Stomach (tissue), 8 donors: ENCODE measurements at regions not wholly inside any gene's neighbourhood (a gene's known extent, or its start where the extent isn't known, plus 50 kb on each side); places are given as distances from the start of the nearest gene placed in this dataset.
"Not testable (repeated sequence)": the region's sequence is repeated elsewhere in the genome, so short reads cannot be mapped to it uniquely, and the experiment has no call there.

Experiments
- DNase-seq, 2 donors: peaks; one replicate each; pipeline versions ENCODE4 v3.0.0 to v3.0.0-alpha.2; 2013 to 2019
- H3K27ac ChIP-seq, 5 donors: fragments of 200-600 bp in 4 of 5; sonication (generic) in 4 of 5; one replicate each; pipeline ENCODE4 v1.5.1; 2013 to 2019; ENCODE audit warnings: mild to moderate bottlenecking in 1 of 5, moderate library complexity in 1 of 5
- H3K27me3 ChIP-seq, 3 donors: fragments of 200-600 bp; sonication (generic); one replicate each; pipeline ENCODE4 v1.5.1; 2017 to 2019; ENCODE audit warnings: mixed run types in 1 of 3
- H3K36me3 ChIP-seq, 4 donors: fragments of 200-600 bp; sonication (generic); 1 replicate in 3 of 4; 2 replicates in 1 of 4; pipeline ENCODE4 v1.5.1; 2016 to 2019
- H3K4me1 ChIP-seq, 4 donors: fragments of 200-600 bp; sonication (generic); one replicate each; pipeline ENCODE4 v1.5.1; 2016 to 2019
- H3K4me3 ChIP-seq, 4 donors: fragments of 200-600 bp; sonication (generic) in 3 of 4; one replicate each; pipeline ENCODE4 v1.5.1; 2016 to 2019; ENCODE audit warnings: mild to moderate bottlenecking in 1 of 4
- H3K9me3 ChIP-seq, 4 donors: fragments of 200-600 bp; sonication (generic); one replicate each; pipeline ENCODE4 v1.5.1; 2016 to 2019
- EP300 ChIP-seq: sonication (generic); formaldehyde crosslinking; IDR thresholded peaks from one replicate; pipeline ENCODE4 v1.6.1; 2017; ENCODE audit warnings: antibody characterized with exemption
- POLR2A ChIP-seq, 4 donors: fragments of 450-650 bp; IDR thresholded peaks; one replicate each; pipeline ENCODE4 v1.6.1; 2016; ENCODE audit warnings: antibody characterized with exemption in 4 of 4, control low read depth in 2 of 4, mild to moderate bottlenecking in 1 of 4, moderate library complexity in 1 of 4
- POLR2AphosphoS5 ChIP-seq, 3 donors: sonication (generic); formaldehyde crosslinking; IDR thresholded peaks; one replicate each; pipeline ENCODE4 v1.6.1; 2016; ENCODE audit warnings: antibody characterized with exemption in 3 of 3
- WGBS, 5 donors: extraction: QIAGEN DNeasy Blood & Tissue Kit in 3 of 5; methylation state at CpG; one replicate each; pipeline versions ENCODE4 v1.1.5 to v1.1.7; 2013 to 2018; 5-methylcytosine and 5-hydroxymethylcytosine counted together
- intact Hi-C: fragments of 100-400 bp; cut with DNase I; formaldehyde crosslinking; loops from one replicate; pipeline ENCODE4 v1.15.1; 2023; ENCODE audit warnings: low total_unique reads
- TF ChIP-seq, protein P1 (sequence below), 7 experiments: fragments of 450-650 bp in 4 of 7; fragments of 200-600 bp in 3 of 7; sonication (generic) in 3 of 7; IDR thresholded peaks; one replicate each; pipeline ENCODE4 v1.5.1; 2016 to 2019; ENCODE audit warnings: antibody characterized with exemption in 7 of 7, control low read depth in 2 of 7, mild to moderate bottlenecking in 1 of 7
- donor health status: healthy with polysubstance abuse.
- donor health status: Bipolar disorder and iron deficiency.
- donor health status: healthy.

GRCh38 chr3:87694678-87695077, 364.1 kb downstream of the CGGBP1 start:
- Histone ChIP-seq H3K27ac (no peak overlapping the region), H3K4me3 (no peak overlapping the region), H3K9me3 (no peaks in the 10 kb centered on the region), H3K36me3 (no peaks in the 10 kb centered on the region), H3K4me1 (no peaks in the 10 kb centered on the region), H3K27me3 (no peaks in the 10 kb centered on the region)
- intact Hi-C loops: loop anchor here (5.0 kb wide), 1 partner anchor 122 kb away; no protein-coding TSS in a partner anchor
- no peak for DNase-seq
- WGBS, 5 donors: 69 to 86% (median 70%) methylated on average over 2 of the region's 2 CpGs
- TF ChIP-seq, protein P1, sequence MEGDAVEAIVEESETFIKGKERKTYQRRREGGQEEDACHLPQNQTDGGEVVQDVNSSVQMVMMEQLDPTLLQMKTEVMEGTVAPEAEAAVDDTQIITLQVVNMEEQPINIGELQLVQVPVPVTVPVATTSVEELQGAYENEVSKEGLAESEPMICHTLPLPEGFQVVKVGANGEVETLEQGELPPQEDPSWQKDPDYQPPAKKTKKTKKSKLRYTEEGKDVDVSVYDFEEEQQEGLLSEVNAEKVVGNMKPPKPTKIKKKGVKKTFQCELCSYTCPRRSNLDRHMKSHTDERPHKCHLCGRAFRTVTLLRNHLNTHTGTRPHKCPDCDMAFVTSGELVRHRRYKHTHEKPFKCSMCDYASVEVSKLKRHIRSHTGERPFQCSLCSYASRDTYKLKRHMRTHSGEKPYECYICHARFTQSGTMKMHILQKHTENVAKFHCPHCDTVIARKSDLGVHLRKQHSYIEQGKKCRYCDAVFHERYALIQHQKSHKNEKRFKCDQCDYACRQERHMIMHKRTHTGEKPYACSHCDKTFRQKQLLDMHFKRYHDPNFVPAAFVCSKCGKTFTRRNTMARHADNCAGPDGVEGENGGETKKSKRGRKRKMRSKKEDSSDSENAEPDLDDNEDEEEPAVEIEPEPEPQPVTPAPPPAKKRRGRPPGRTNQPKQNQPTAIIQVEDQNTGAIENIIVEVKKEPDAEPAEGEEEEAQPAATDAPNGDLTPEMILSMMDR (IDR thresholded peaks at IDR 0.05): no peak
- TF ChIP-seq POLR2AphosphoS5 (IDR thresholded peaks at IDR 0.05): no peak
- no peak for TF ChIP-seq POLR2A (IDR thresholded peaks at IDR 0.05)
- no peak for TF ChIP-seq EP300

DNA sequence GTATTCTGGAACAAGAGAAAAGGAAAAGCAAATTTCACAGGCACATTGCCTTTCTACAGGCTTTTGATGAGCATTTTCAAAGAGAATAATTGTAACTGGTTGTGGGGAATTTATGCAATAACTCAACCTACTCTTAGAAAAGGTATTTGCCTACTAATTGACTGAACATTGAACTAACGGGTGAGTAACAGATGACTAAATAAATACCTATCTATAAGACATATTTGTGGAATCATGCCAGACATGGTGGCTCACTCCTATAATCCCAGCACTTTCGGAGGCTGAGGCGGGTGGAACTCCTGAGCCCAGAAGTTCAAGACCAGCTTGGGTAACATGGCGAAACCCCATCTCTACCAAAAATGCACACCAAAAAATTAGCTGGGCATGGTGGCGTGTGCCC, 367.7 kb downstream of the CGGBP1 start:
- WGBS, 5 donors: 86 to 95% (median 91%) methylated on average over 5 of the region's 5 CpGs
- no peak for DNase-seq
- intact Hi-C loops: no loop called here
- TF ChIP-seq POLR2AphosphoS5 (IDR thresholded peaks at IDR 0.05) (no peak), EP300 (no peak), POLR2A (IDR thresholded peaks at IDR 0.05) (no peak)
- TF ChIP-seq, protein P1 (IDR thresholded peaks at IDR 0.05): no peak
- no peaks in the 10 kb centered on the region for H3K9me3 ChIP-seq
- H3K4me3 ChIP-seq: no peak overlapping the region
- no peak overlapping the region for H3K27ac ChIP-seq
- no peaks in the 10 kb centered on the region for H3K36me3 ChIP-seq
- H3K27me3 ChIP-seq: no peaks in the 10 kb centered on the region
- H3K4me1 ChIP-seq: no peaks in the 10 kb centered on the region

DNA sequence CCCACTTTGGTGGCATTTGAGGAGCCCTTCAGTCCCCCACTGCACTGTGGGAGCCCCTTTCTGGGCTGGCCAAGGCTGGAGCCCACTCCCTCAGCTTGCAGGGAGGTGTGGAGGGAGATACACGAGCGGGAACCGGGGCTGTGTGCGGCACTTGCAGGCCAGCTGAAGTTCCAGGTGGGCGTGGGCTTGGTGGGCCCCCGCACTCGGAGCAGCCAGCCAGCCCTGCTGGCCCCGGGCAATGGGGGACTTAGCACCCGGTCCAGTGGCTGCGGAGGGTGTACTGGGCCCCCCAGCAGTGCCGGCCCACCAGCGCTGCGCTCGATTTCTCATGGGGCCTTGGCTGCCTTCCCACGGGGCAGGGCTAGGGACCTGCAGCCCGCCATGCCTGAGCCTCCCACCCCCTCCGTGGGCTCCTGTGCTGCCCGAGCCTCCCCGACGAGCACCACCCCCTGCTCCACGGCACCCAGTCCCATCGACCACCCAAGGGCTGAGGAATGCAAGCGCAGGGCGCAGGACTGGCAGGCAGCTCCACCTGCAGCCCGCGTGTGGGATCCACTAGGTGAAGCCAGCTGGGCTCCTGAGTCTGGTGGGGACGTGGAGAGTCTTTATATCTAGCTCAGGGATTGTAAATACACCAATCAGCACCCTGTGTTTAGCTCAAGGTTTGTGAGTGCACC, 379.7 kb downstream of the CGGBP1 start:
- H3K27ac ChIP-seq, H3K27me3 ChIP-seq, intact Hi-C loops, H3K4me3 ChIP-seq, H3K36me3 ChIP-seq, H3K4me1 ChIP-seq, DNase-seq: not testable (repeated sequence)
- WGBS, 5 donors: 89 to 94% (median 94%) methylated on average over 17 to 27 of the region's 27 CpGs
- peaks cover 0 to 14% (median 2%) of the 10 kb centered on the region in 4 donors for H3K9me3 ChIP-seq

- H3K36me3 ChIP-seq: no peaks in the 10 kb centered on the region
- H3K27me3 ChIP-seq: no peaks in the 10 kb centered on the region
- DNase-seq: no peak
- H3K9me3 ChIP-seq: peaks cover 0 to 7% (median 2%) of the 10 kb centered on the region in 4 donors
- intact Hi-C loops: no loop called here
- no peak overlapping the region for H3K4me3 ChIP-seq
- WGBS, 5 donors: 56 to 63% (median 60%) methylated on average over 9 of the region's 9 CpGs
- TF ChIP-seq, protein P1 (IDR thresholded peaks at IDR 0.05): no peak
- TF ChIP-seq POLR2A (IDR thresholded peaks at IDR 0.05) (no peak), POLR2AphosphoS5 (IDR thresholded peaks at IDR 0.05) (no peak), EP300 (no peak)
- H3K4me1 ChIP-seq: no peaks in the 10 kb centered on the region
- H3K27ac ChIP-seq: no peak overlapping the region
Observed at GRCh38 chr3:87674397-87675161, 384.2 kb downstream of the CGGBP1 start.

- no peaks in the 10 kb centered on the region for H3K27me3 ChIP-seq
- TF ChIP-seq POLR2A (IDR thresholded peaks at IDR 0.05): no peak
- TF ChIP-seq, protein P1 (IDR thresholded peaks at IDR 0.05): no peak
- no peaks in the 10 kb centered on the region for H3K9me3 ChIP-seq
- no peaks in the 10 kb centered on the region for H3K36me3 ChIP-seq
- H3K4me3 ChIP-seq: no peak overlapping the region
- H3K27ac ChIP-seq: no peak overlapping the region
- WGBS, 5 donors: 74 to 92% (median 83%) methylated on average over 4 of the region's 4 CpGs
- DNase-seq: no peak
- no peaks in the 10 kb centered on the region for H3K4me1 ChIP-seq
- intact Hi-C loops: no loop called here
Observed at GRCh38 chr3:87673132-87673531, 385.7 kb downstream of the CGGBP1 start.
